Natural killer cell treated with Interleukin-12 subunit alpha and Interleukin-12 subunit beta and Interleukin-15 and Interleukin-18, amount 100 ng/mL, for 72 hours (primary cell): ENCODE measurements at regions not wholly inside any gene's neighbourhood (a gene's known extent, or its start where the extent isn't known, plus 50 kb on each side); places are given as distances from the start of the nearest gene placed in this dataset.
A peak's percentile ranks its signal among the peaks of the same experiment; 100 is the strongest.
"Not testable (repeated sequence)": the region's sequence is repeated elsewhere in the genome, so short reads cannot be mapped to it uniquely, and the experiment has no call there.

Experiments
- ATAC-seq, 2 donors: fragments of 150-1000 bp; cut with Tn5 transposase in 1 of 2; sonication (Bioruptor Pico), chemical (Tn5 transposase) in 1 of 2; 2 replicates each; pipeline ENCODE4 v1.10.0; 2021
- DNase-seq: peaks from one replicate; pipeline ENCODE4 v3.0.0; 2022; ENCODE audit warnings: low spot score
- H3K27ac Mint-ChIP-seq, 2 donors: 1 replicate in 1 of 2; 2 replicates in 1 of 2; pipeline ENCODE4 v1.8.0; 2022; ENCODE audit warnings: mixed read lengths in 2 of 2, mild to moderate bottlenecking in 1 of 2, moderate library complexity in 1 of 2
- H3K27me3 Mint-ChIP-seq, 2 donors: 1 replicate in 1 of 2; 2 replicates in 1 of 2; pipeline ENCODE4 v1.8.0; 2022; ENCODE audit warnings: mixed read lengths in 2 of 2
- H3K36me3 Mint-ChIP-seq: one replicate; pipeline ENCODE4 v1.8.0; 2022; ENCODE audit warnings: mixed read lengths
- H3K4me1 Mint-ChIP-seq, 2 donors: 1 replicate in 1 of 2; 2 replicates in 1 of 2; pipeline ENCODE4 v1.8.0; 2022; ENCODE audit warnings: low read depth in 2 of 2, mixed read lengths in 2 of 2, mild to moderate bottlenecking in 1 of 2
- H3K4me3 Mint-ChIP-seq: one replicate; pipeline ENCODE4 v1.8.0; 2022; ENCODE audit warnings: mixed read lengths
- H3K9me3 Mint-ChIP-seq: 2 replicates; pipeline ENCODE4 v1.8.0; 2022; ENCODE audit warnings: mixed read lengths

GRCh38 chr5:160498441-160499043 is 76.9 kb downstream of the PTTG1 start:
- H3K9me3 Mint-ChIP-seq, ATAC-seq, H3K27ac Mint-ChIP-seq, H3K4me3 Mint-ChIP-seq, DNase-seq, H3K27me3 Mint-ChIP-seq, H3K36me3 Mint-ChIP-seq: not testable (repeated sequence)
- H3K4me1 Mint-ChIP-seq, result peaks cover 16 to 35% of the 10 kb centered on the region in 2 donors

- DNase-seq (no peak), ATAC-seq (no peak)
- Mint-ChIP-seq H3K27me3 (peaks cover 0 to 9% of the 10 kb centered on the region in 2 donors), H3K4me1 (peaks cover 30 to 40% of the 10 kb centered on the region in 2 donors), H3K4me3 (no peak overlapping the region), H3K27ac (no peak overlapping the region), H3K9me3 (no peaks in the 10 kb centered on the region), H3K36me3 (no peaks in the 10 kb centered on the region)
Measured at GRCh38 chr5:160500786-160501779, 79.4 kb downstream of the PTTG1 start.

DNA sequence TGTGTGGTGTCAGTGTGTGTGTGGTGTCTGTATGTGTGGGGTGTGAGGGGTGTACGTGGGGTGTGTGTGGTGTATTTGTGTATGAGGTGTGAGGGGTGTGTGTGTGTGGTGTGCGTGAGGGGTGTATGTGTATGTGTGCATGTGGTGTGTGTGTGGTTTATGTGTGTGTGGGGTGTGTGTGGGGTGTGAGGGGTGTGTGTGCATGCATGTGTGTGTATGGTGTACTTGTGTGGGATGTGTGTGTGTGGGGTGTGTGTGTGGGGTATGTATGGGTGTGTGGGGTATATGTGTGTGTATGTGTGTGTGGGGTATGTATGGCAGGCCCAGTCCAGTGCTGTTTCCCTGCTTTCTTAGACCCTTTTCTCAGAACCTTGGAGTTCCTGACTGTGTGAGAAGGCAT is 83.3 kb downstream of the PTTG1 start:
- Mint-ChIP-seq H3K4me3 (no peak overlapping the region), H3K27ac (peak overlapping the region; percentile 70 to 82), H3K27me3 (peaks cover 0 to 3% of the 10 kb centered on the region in 2 donors), H3K36me3 (no peaks in the 10 kb centered on the region), H3K9me3 (no peaks in the 10 kb centered on the region), H3K4me1 (peaks cover 50% of the 10 kb centered on the region in 2 donors)
- peak in 1 of 2 donors; percentile 21 for ATAC-seq
- no peak for DNase-seq

GRCh38 chr5:160506006-160507004 is 84.7 kb downstream of the PTTG1 start:
- H3K36me3 Mint-ChIP-seq, result no peaks in the 10 kb centered on the region
- peaks cover 42 to 50% of the 10 kb centered on the region in 2 donors for H3K4me1 Mint-ChIP-seq
- H3K4me3 Mint-ChIP-seq, result peak overlapping the region; percentile 77
- no peaks in the 10 kb centered on the region for H3K9me3 Mint-ChIP-seq
- H3K27ac Mint-ChIP-seq, result peak overlapping the region; percentile 70 to 82
- H3K27me3 Mint-ChIP-seq, result peaks cover 0 to under 1% of the 10 kb centered on the region in 2 donors
- peak; percentile 81 to 85 for ATAC-seq
- peak; percentile 76 for DNase-seq

DNA sequence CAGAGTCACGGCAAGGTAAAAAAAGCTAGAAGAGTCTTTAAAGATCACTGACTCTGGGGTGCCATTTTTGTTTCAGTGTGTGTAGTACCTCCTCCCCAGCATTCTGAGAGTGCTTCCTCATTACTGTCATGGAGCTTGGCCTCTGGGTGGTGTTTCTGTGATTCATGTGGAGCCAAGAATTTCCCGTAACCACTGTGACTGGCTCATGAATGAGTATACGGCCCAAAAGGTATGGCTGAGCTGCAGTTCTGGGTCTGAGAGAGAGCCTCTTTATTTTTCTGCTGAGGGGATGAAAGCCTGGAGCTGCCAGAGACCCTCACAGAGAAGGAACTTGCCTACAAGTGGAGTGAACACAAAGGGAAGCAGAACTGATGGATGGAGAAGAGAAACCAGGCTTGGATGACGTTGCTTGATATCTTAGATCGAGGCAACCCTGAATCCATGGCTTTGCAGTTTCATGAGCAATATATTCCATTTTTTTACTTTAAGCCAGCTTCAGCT is 85.6 kb downstream of the PTTG1 start:
- H3K27me3 Mint-ChIP-seq, result peaks cover 1% of the 10 kb centered on the region in 2 donors
- peak overlapping the region; percentile 77 for H3K4me3 Mint-ChIP-seq
- DNase-seq (no peak), ATAC-seq (peak in 1 of 2 donors; percentile 36)
- H3K27ac Mint-ChIP-seq, result peak overlapping the region; percentile 70 to 82
- peaks cover 42 to 50% of the 10 kb centered on the region in 2 donors for H3K4me1 Mint-ChIP-seq
- no peaks in the 10 kb centered on the region for H3K9me3 Mint-ChIP-seq
- no peaks in the 10 kb centered on the region for H3K36me3 Mint-ChIP-seq

DNA sequence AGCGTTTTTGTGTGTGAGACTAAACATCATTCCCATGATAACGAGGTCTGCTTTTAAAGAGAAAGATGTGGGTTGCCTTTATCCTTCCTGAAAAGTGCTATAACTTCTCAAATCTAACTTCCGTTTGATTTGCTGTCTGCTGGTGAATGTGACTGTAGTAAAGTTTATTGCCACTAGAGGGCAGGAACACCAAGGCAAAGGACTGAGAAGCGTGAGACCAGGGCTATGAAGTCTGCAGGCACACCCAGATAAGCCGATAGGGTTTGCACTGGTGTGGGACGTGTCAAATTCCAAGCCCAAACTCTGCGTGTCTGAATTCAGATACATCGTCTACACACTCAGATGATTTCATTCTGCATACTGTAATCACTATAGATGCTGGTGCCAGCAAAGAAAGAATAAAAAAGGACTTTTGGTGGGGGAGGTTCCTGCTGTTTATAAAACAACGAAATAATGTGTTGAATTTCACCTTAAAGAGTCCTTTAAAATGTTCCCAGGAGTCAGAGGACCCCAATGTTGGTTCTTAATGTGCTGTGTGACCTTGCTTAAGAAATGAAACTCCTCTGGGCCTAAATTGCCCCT is 87.2 kb downstream of the PTTG1 start:
- DNase-seq, result peak; percentile 83
- peak; percentile 81 to 86 for ATAC-seq
- no peaks in the 10 kb centered on the region for H3K36me3 Mint-ChIP-seq
- no peaks in the 10 kb centered on the region for H3K9me3 Mint-ChIP-seq
- H3K4me1 Mint-ChIP-seq, result peaks cover 42 to 50% of the 10 kb centered on the region in 2 donors
- H3K27me3 Mint-ChIP-seq, result peaks cover 7 to 12% of the 10 kb centered on the region in 2 donors
- peak overlapping the region; percentile 54 for H3K4me3 Mint-ChIP-seq
- H3K27ac Mint-ChIP-seq, result peak overlapping the region; percentile 54 to 57

- ATAC-seq (no peak), DNase-seq (no peak)
- Mint-ChIP-seq H3K27ac (no peak overlapping the region), H3K9me3 (no peaks in the 10 kb centered on the region), H3K4me3 (no peak overlapping the region), H3K36me3 (no peaks in the 10 kb centered on the region), H3K27me3 (peaks cover 7 to 12% of the 10 kb centered on the region in 2 donors), H3K4me1 (peaks cover 21 to 27% of the 10 kb centered on the region in 2 donors)
Measured at GRCh38 chr5:160511280-160511929, 89.8 kb downstream of the PTTG1 start.
